ENCODE measurements at regions not wholly inside any gene's neighbourhood (a gene's known extent, or its start where the extent isn't known, plus 50 kb on each side); places are given as distances from the start of the nearest gene placed in this dataset.

GRCh38 chr2:26530696-26531095 lies 52.8 kb upstream of the OTOF start:
- H3K36me3 ChIP-seq, result no peaks in the 10 kb centered on the region
- DNase-seq, result no peak
- H3K9me3 ChIP-seq, result no peaks in the 10 kb centered on the region
- no peaks in the 10 kb centered on the region for H3K4me1 ChIP-seq
- H3K27ac ChIP-seq, result no peak overlapping the region
- 77% methylated on average over 4 of the region's 4 CpGs; no CpG with 5 or more reads in 1 of the 2 donors for WGBS, 2 donors (ENCODE audit: low coverage in 1 of 2)
- in situ Hi-C loops (cut with MboI; ENCODE audit: low pct_ligation_motif_present in 1 of 4, low pct_unique_long_range_greater_than_20kb in 1 of 4, low sequenced_read_pairs in 3 of 4) (no loop called here), intact Hi-C loops (cut with DNase I; ENCODE audit: low total_unique reads) (no loop called here)
- no peaks in the 10 kb centered on the region for H3K27me3 ChIP-seq
- no peak overlapping the region for H3K4me3 ChIP-seq
- TF ChIP-seq CTCF (IDR thresholded peaks at IDR 0.05) (no peak), POLR2A (IDR thresholded peaks at IDR 0.05) (no peak), POLR2AphosphoS5 (IDR thresholded peaks at IDR 0.05) (no peak), EP300 (IDR thresholded peaks at IDR 0.05; ENCODE audit: low read depth) (no peak)

GRCh38 chr2:26530240-26530540 lies 52.3 kb upstream of the OTOF start:
- DNase-seq, result no peak
- intact Hi-C loops (cut with DNase I; ENCODE audit: low total_unique reads), result no loop called here
- Histone ChIP-seq H3K36me3 (no peaks in the 10 kb centered on the region), H3K27me3 (no peaks in the 10 kb centered on the region), H3K27ac (no peak overlapping the region), H3K9me3 (no peaks in the 10 kb centered on the region), H3K4me3 (no peak overlapping the region), H3K4me1 (no peaks in the 10 kb centered on the region)
- WGBS, 2 donors (ENCODE audit: low coverage in 1 of 2), result 81 to 95% methylated on average over 5 to 10 of the region's 10 CpGs
- in situ Hi-C loops (cut with MboI; ENCODE audit: low pct_ligation_motif_present in 1 of 4, low pct_unique_long_range_greater_than_20kb in 1 of 4, low sequenced_read_pairs in 3 of 4), result no loop called here
- no peak for TF ChIP-seq CTCF (IDR thresholded peaks at IDR 0.05)
- no peak for TF ChIP-seq POLR2A (IDR thresholded peaks at IDR 0.05)
- no peak for TF ChIP-seq POLR2AphosphoS5 (IDR thresholded peaks at IDR 0.05)
- TF ChIP-seq EP300 (IDR thresholded peaks at IDR 0.05; ENCODE audit: low read depth), result no peak

GRCh38 chr2:26529406-26530239 lies 51.7 kb upstream of the OTOF start:
- DNase-seq, result no peak
- no peaks in the 10 kb centered on the region for H3K27me3 ChIP-seq
- TF ChIP-seq EP300 (IDR thresholded peaks at IDR 0.05; ENCODE audit: low read depth) (no peak), POLR2AphosphoS5 (IDR thresholded peaks at IDR 0.05) (no peak), POLR2A (IDR thresholded peaks at IDR 0.05) (no peak), CTCF (IDR thresholded peaks at IDR 0.05) (no peak)
- no peaks in the 10 kb centered on the region for H3K9me3 ChIP-seq
- H3K4me1 ChIP-seq, result no peaks in the 10 kb centered on the region
- H3K36me3 ChIP-seq, result no peaks in the 10 kb centered on the region
- WGBS, 2 donors (ENCODE audit: low coverage in 1 of 2), result 86 to 88% methylated on average over 6 to 18 of the region's 20 CpGs
- intact Hi-C loops (cut with DNase I; ENCODE audit: low total_unique reads), result no loop called here
- in situ Hi-C loops (cut with MboI; ENCODE audit: low pct_ligation_motif_present in 1 of 4, low pct_unique_long_range_greater_than_20kb in 1 of 4, low sequenced_read_pairs in 3 of 4), result no loop called here
- no peak overlapping the region for H3K27ac ChIP-seq
- no peak overlapping the region for H3K4me3 ChIP-seq

- TF ChIP-seq EP300 (IDR thresholded peaks at IDR 0.05; ENCODE audit: low read depth) (no peak), CTCF (IDR thresholded peaks at IDR 0.05) (no peak), POLR2A (IDR thresholded peaks at IDR 0.05) (no peak), POLR2AphosphoS5 (IDR thresholded peaks at IDR 0.05) (no peak)
- H3K4me1 ChIP-seq, result no peaks in the 10 kb centered on the region
- no peaks in the 10 kb centered on the region for H3K27me3 ChIP-seq
- 98% methylated on average over 3 of the region's 3 CpGs; no CpG with 5 or more reads in 1 of the 2 donors for WGBS, 2 donors (ENCODE audit: low coverage in 1 of 2)
- no peaks in the 10 kb centered on the region for H3K9me3 ChIP-seq
- no peak overlapping the region for H3K27ac ChIP-seq
- DNase-seq, result peak; percentile 2
- intact Hi-C loops (cut with DNase I; ENCODE audit: low total_unique reads), result no loop called here
- in situ Hi-C loops (cut with MboI; ENCODE audit: low pct_ligation_motif_present in 1 of 4, low pct_unique_long_range_greater_than_20kb in 1 of 4, low sequenced_read_pairs in 3 of 4), result no loop called here
- H3K36me3 ChIP-seq, result no peaks in the 10 kb centered on the region
- no peak overlapping the region for H3K4me3 ChIP-seq
Observed at GRCh38 chr2:26528836-26529235, 50.9 kb upstream of the OTOF start.

All from transverse colon (tissue), 4 donors.